ENCODE measurements at regions not wholly inside any gene's neighbourhood (a gene's known extent, or its start where the extent isn't known, plus 50 kb on each side); places are given as distances from the start of the nearest gene placed in this dataset.
A peak's percentile ranks its signal among the peaks of the same experiment; 100 is the strongest.
"Not testable (repeated sequence)": the region's sequence is repeated elsewhere in the genome, so short reads cannot be mapped to it uniquely, and the experiment has no call there.

DNA sequence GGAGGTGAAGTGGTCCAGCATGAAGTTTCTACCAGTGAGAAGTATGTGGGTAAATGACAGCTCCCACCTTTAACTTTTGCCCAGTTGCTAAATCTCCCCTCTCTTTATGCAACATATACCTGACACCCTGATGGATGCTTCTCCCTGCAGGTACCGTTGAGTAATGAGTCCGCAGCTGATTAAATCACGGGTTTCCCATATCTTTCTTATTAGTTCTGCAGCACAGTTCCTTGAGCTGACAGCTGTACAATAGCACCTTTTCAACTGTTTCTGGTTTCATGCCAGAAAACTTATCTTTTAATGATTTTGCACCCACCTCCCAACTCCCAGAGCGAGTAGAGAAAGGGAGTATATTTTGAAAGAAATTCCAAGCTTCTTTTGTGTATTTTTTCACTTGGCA lies 161.0 kb upstream of the TUT7 start:
- no peak for DNase-seq

DNA sequence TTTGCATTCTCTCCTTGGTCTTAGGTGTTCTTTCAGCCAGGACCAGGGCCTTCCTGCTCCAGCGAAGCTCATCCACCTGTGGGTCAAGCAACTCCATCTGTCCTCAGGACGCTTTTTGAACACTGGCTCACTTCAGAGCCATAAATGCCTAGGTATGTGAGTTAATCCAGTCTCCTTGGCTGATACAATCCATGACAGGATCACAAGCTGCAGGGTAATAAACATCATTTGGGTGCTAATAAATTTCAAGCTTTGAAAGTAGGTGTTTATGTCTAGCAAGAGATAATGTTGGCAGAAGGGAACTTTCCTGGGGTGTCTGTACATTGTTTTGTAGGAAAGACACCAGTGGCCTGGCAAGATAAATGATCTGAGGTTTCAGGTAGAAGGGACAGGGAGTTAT lies 159.2 kb upstream of the TUT7 start:
- DNase-seq = no peak

DNA sequence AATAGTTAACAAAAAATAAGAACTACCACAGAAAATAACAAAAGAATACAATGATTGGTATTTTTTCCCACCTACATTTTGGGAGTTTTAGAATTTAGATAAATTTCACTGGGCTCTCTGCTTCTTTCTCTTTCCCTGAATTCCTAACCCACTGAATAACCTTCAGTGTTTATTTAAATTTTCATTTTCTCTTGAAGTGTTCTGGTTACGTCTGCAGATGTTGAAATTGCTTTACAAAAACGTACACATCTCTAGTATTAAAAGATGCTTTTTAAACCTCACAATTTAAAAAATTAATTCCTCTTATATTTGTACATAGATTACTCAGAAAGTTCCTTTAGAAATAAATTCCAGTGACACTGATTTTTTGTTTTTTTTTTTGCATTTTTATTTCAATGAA lies 158.7 kb upstream of the TUT7 start:
- no peak for DNase-seq

DNA sequence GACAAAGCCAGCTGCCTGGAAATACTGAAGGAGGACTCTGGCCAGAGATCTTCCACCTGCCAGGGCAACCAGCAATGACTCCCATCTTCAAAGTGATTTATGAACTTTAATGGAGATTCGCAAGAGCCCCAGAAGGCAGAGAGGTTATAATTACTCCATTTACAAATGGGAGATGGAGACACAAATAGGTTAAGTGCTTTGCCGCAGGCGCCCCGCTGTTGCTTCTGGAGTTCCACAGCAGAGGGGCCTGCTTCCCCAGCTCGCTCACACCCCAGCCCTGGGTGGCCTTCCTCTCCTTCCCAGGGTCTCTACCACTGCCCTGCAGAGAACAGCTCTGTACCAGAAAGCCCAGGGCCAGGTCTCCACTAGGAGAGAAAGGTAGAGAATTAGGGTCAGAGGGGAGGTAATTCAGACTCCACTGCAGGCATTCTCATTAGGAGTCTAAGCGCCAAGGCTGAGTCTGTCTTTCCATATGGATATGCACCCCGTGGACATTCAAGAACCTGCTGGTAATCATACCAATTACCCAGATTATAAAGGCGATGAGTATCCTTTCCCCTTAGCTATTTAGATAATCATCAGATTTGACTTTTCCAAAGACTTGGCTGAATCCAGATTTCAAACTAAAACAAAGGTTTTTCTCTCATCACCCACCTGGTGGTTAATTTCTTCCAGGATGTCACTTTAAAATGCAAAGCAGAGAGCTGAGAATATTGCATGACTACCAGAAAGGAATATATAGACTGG lies 157.6 kb upstream of the TUT7 start:
- DNase-seq = no peak

DNA sequence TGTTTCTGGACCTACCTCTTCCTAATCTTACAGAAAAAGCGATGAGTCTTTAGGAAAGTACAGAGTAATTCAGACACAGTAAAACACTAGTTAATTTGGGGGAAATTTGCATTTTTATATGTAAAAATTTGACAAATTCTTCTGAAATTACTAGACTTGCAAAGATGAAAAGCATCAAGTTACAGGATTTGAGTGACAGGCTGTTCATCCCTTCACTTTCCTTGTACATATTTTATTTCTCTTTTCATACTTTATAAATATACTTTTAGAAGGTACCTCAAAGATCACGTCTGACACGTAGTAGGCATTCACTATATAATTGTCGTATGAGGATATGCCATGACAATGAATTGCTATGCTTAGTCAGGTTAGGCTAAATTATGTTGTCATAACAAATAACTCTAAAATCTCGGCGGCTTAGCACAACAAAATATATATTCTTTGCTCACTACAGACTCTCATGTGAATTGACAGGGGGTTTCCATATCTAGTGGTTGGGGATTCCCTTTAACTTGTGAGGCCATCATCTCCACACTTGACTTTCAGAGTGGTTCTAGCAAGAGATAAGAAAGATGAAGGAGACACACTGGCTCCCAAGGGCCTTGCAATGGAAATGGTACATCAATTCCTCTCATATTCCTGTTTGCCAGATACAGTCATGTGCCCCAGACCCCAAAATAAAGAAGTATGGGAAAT lies 154.1 kb upstream of the TUT7 start:
- DNase-seq = no peak

DNA sequence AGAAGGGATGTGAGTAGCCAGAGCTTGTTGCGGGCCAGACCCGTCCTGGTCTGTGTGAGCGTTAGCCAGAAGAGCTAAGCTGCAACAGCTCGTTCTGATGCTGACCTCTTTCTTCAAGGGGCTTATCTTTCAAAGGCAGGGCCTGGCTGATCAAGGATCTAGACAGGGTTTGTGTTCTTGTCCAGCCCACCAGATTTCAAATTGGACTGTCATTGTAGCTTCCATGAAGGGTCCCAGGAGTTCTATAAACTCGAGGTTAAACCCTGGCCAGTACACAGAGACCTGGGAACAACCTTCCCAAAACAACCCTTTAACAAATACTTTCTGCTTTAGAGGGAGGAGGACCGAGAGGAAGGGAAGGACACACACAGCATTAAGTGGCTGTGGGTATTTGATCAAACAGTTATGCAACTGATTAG lies 153.0 kb upstream of the TUT7 start:
- no peak for DNase-seq

DNA sequence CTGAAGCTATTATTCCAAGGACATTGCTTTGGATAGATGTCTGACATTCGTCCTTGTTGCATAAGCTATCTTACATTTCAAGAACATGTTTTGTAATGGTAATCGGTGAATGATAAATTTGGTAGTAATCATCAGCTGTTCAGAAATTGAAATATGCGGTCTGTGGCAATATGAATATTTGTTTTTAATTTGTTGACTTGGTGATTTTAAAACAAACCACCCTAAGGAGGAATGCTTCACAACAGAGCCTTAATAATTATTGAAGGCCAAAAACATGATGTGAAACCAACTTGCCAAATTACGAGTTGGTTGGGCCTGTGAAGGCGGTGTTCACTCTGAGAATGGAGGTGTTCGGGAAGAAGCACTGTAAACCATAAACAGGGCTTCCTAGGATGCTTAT lies 149.7 kb upstream of the TUT7 start:
- DNase-seq = no peak

DNA sequence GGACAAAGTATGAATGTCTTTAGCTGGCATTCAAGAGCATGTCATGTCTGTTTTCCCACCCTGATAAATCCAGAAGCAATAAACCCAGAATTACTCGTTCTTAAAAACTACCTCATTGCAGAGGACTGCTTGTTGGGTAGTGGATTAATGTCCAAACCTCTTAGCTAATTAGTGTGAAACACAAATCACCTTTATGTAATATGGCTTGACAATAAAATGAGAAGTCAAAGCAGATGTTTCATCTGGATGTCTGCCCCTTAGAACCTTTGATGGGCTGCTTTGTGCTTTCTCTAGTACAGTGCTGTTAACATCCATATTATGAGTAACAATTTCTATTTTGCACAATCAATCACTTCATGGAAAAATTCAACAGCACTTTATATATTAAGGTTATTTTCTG lies 149.1 kb upstream of the TUT7 start:
- no peak for DNase-seq

DNA sequence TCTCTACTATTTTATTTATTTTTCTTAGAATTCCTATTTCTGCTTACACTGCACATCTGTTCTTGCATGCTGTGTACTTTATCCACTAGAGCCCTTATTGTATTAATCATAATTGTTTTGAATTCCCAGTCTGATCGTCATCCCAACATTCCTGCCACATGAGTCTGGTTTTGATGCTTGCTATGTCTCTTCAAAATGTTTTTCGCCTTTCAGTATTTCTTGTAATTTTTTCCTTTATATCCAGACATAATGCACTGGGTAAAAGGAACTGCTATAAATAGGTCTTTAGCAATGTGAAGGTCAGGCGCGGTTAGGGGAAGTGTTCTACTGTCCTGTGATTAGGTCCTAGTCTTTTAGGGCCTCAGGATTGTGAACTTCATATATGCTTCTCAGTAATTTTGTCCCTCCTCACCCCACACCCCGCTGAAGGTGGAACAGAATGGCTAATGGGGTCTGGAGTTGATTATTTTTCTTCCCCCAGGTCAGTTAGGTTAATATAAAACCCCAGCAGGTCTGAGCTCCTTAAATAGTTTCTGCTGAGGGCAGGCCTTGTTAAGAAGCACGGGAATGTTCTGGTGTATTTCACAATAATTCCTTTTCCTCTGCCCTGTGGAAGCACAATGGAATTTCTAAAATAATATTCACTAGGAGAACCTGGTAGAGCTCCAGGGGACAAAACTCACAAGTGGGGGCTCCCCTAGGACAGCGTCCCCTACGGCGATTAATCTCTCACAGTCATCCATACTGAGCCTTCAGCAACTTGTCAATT lies 146.6 kb upstream of the TUT7 start:
- DNase-seq = no peak

DNA sequence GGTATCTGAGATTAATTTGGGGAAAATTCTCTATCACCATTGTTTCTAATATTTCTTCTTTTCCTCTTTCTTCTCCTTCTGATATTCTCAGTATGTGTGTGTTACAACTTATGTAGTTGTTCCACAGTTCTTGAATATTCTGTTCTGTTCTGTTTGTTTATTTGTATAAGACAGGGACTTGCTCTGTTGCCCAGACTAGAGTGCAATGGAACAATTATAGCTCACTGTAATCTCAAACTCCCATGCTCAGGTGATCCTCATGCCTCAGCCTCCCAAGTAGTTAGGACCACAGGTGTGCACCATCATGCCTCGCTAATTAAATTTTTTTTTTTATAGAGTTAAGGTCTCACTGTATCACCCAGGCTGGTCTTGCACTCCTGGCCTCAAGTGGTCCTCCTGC lies 145.8 kb upstream of the TUT7 start:
- no peak for DNase-seq

DNA sequence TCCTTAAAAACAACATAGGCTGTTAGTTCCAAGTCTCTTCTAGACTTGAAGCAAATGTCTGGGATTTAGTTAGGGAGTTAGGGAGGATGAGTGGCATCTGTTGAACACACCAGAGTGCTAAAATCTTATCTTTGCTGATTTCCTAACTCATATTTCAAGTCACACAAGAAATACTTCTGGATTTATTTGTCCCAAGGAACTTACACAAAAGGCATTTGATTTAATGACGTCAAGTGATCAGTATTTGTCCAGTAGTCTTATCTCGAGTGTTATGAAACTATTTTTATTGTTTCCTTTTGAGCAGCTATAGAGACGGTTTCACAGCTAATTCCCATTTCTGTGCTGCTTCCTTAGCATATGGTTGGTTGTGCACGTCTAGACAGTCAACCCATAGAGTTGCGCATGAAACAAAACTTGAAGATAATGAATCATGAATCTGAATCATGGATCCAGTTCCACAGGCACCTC lies 140.5 kb upstream of the TUT7 start:
- DNase-seq = no peak

DNA sequence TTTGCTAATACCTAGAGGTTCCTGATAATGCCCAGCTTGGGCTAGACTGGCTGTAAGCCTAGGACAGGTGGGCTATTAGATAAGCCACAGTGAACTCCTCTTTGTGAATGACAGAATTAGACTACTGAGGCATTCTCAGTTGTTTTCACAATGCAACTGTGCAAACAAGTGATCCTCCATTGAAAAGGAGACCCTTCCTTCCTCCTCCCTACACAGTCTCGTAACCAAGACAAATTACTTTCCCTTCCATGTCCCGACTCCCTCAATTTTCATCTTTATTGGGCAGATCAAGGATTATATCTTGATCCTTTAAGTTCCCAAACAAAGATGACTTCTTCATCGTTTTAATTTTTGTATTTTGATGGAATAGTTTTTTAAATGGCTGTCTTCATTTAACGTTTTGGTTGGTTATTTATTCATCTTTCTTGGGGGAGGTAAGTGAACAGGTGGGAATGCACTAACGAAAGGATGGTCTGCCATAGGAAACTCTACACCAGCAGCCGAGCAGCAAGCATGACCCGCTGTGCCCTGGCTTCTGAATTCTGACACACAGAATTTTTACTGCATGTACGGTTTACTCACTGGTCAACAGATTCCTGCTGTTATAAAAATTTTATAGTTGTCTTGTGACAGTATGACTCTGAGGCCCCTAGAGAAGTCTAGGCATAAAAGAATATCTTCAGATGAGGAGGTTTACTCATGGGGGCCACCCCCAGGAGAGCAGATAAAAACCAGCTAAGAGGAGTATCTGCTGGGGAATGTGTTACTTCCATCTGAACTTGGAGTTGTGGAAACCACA lies 137.5 kb upstream of the TUT7 start:
- no peak for DNase-seq

DNA sequence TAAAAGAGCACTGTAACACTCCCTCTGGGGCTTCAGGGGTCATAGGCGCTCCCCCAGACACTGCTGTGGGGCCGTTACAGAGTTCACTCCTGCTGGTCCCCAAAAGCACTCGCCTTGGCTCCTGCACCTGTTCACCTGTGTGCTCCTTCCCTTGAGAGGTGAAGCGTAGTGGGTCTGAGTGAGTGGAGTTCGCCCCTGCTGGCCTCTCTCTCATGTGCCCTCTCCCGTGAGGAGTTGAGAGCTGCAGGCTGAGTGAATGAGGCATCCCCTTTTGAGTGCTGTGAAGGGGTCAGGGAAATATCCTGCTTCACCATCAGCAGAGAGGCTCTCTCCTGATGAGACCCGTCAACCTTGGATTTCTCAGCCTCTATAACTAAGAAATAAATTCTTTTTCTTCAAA lies 134.6 kb upstream of the TUT7 start:
- DNase-seq = no peak

DNA sequence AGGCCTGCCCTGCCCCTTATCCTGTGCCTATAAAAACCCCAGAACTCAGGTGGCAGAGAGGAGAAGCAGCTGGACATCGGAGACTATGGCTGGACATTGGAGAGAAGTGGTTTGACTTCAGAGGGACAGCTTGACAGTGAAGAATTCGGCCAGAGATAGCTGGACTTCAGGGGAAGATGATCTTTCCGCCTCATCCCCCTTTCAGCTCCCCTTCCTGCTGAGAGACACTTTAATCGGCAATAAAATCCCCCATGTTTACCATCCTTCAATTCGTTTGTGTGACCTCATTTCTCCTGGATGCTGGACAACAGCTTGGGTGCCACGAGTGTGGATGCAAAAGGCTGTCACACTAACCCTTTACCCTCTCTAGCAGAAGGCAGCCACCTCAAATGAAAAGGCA lies 134.1 kb upstream of the TUT7 start:
- no peak for DNase-seq

DNA sequence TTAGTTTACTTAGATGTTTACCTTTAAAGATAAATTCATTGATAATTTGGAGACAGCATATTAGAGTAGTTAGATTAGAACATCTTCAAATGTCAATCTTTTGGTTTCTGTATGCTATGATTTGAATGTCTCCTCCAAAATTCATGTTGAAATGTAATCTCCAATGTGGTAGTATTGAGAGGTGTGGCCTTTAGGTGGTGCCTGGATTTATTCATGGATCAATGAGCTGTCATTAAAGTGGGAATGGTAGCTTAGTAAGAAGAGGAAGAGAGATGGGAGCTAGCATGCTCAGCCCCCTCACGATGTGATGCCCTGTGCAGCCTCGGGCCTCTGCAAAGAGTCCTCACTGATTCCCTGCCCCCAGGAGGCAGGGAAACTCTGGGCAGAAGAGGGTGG lies 133.6 kb upstream of the TUT7 start:
- DNase-seq = no peak

DNA sequence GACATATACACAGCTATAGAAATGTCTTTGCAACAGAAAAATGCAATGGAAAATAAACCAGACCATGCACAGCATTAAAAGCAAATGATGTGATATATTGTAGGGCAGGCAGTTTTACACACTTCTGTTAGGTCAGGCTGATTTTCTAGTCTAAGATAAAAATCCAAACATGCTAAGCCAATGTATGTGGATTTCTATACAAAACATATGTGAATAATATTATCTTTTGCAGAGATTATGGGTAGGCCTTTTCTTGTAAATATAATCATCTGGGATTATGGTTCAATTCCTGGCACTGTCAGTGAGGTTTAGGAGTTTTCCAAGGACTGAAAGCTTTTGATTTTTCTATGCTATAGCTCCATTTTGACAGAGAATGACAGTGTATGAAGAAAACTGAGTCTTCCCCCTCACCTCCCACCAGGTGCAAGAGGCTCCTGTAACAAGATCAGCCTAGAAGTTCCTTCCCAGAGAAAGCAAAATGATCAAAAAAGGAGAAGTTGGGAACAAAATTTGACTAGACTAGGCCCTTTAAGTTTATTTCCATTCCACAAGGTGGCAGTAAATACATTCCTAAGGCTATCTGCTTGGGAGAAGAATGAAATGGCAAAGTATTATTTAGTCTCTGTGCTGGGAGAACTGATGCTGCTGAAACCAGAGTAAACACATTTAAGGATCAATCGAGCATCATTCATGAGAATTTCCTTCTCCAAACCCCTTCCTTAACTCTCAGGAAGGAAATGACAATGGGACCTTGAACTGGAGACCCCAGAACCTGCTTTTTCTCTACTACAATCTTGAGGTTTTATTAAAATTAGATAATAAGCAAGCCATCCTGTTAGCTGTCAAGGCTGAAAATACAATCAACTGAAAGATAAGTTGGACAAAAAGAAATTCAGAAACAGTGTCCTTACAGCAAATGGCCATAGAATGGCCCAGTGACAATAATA lies 133.0 kb upstream of the TUT7 start:
- DNase-seq = peak; percentile 7

DNA sequence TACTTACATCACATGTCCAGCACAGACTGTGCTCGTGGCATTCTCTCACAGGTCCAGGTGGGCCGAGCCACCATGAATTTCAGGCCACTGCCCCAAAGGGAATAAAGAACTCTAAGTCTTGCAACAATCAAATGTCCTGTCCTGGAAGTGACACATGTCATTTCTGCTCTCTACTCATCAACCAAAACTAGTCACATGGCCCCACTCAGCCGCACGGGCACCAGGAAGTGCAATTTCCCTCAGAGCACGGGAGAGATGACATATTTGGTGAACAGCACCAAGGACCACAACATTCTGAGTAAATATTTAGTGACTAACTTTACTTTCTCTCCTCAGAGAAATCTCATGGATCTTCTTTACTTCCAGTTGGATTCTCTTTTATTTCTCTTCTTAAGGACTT lies 131.1 kb upstream of the TUT7 start:
- DNase-seq = no peak

DNA sequence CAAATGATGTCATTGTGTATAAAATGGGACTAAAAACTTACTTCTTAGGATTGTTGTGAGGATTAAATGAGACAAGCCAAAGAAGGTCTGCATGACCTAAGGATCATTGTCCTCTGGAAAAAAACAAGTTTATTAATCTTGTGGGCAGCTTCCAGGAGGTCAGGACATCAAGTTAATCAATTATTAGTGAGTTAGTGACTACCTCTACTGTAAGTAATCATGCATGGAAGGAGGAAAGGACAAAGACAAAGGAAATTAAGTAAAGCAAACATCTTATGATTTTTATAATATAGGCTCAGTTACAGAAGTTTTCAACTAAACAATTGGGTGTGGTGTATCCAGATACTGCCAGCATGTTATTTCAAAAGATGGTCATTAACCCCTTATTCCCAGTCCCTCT lies 129.3 kb upstream of the TUT7 start:
- no peak for DNase-seq

DNA sequence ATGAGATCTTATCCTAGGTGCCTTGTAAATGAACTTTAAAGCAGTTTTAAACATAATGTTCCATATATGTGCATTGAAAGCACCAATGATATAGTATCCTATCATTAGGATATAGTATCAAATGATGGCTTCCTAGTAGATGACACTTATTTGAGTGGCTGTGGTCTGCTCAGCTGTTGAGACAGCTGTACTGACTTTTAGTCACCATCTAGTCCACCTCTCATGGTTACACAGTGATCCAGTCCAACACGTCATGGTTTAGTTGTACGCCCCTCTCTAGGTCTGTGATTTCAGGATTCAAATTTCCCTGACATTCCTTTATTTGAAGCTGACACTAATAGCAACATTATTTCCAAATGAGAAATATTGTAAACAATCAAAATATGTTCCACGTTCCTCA lies 127.3 kb upstream of the TUT7 start:
- no peak for DNase-seq

DNA sequence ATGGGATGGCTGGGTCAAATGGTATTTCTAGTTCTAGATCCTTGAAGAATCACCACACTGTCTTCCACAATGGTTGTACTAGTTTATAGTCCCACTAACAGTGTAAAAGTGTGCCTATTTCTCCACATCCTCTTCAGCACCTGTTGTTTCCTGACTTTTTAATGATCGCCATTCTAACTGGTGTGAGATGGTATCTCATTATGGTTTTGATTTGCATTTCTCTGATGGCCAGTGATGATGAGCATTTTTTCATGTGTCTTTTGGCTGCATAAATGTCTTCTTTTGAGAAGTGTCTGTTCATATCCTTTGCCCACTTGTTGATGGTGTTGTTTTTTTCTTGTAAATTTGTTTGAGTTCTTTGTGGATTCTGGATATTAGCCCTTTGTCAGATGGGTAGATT lies 121.0 kb upstream of the TUT7 start:
- not testable (repeated sequence) for DNase-seq

DNA sequence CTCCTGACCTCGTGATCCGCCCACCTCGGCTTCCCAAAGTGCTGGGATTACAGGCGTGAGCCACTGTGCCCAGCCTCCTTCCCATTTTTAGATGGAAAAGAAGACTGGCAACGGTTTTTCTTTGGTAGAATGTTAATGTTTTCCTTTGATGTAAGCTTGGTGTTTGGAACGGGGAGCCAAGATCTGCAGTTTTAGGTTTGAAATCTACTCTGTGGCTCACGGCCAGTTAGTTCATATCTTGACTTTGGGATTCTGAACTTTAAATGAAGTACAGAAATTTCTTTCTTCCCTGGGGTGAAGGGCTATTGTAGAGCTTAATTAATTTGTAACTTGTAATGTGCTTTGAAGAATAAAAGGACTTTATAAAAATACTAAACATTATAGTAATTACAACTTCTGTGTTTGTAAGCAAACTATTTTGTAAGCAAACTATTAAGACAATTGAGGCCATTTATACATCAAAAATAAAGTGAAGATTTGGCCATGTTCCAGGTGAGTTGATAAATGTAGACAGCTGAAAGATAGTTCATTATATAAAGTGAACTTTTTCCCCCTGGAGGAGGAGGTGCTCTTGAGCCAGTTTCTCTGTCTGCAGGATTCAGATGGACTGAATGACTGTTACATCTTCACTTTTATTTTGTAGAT lies 117.1 kb upstream of the TUT7 start:
- no peak for DNase-seq
